G401.6 (cell line): ENCODE measurements at regions not wholly inside any gene's neighbourhood (a gene's known extent, or its start where the extent isn't known, plus 50 kb on each side); places are given as distances from the start of the nearest gene placed in this dataset.
"Not testable (repeated sequence)": the region's sequence is repeated elsewhere in the genome, so short reads cannot be mapped to it uniquely, and the experiment has no call there.

Source experiments
- FAIRE-seq: peaks from 2 replicates; lab custom pipeline; 2012; peaks lifted over from hg19 to GRCh38; lab: Jason Lieb, UNC

- no peak for FAIRE-seq
These were observed 311.5 kb downstream of the SETD4 start for GRCh38 chr21:35748678-35749314.

GRCh38 chr21:35743571-35743970 is 316.8 kb downstream of the SETD4 start:
- no peak for FAIRE-seq

DNA sequence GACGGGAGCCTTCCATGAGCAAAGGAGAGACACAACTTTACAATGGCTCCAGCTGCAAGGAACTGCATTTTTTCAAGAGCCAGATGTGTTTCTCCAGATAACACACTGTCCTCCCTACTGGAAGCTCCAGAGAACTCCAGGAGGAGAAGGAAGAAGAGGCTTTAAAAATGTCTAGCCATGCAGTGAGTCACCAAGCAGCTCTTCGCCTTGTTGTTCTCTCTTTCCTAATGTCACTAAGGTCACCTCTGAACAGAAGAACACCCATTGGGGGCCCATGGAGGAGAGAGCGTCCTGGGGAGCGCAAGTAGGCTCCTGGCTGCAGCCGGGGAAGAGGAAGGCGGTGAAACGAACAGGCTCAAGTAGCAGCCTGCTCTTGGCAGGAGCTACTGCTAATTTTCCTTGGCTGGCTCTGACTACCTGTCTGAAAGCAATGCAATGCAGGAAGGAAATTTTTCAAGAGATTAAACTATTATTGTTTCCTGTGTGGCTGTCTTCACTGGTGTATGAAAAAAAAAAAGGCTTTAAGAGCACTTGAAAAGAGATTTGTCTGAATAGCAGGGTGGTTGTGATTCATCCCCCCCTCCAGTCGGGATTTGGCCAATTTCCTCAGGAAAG is 321.9 kb downstream of the SETD4 start:
- no peak for FAIRE-seq

DNA sequence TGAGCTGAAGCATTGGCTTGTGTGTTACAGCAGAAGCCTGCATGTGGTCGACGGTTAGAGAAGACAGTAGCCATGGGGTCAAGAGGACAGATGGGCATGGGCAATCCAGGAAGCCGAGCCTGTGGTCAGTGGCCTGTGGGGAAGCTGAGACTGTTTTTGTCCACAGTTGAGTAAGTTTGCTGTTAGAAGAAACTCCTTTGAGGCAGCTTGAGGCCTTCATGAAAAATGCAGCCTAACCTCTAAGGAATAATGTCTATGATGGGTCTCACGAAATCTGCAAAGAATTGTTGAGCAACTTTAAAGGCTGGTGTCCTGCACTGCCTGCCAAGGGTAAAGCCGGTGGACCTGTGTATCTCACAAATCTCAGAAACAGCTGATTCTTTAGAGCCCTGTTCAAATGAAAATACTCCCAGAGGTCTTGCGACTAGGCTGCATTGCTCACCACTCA is 322.4 kb downstream of the SETD4 start:
- no peak for FAIRE-seq

DNA sequence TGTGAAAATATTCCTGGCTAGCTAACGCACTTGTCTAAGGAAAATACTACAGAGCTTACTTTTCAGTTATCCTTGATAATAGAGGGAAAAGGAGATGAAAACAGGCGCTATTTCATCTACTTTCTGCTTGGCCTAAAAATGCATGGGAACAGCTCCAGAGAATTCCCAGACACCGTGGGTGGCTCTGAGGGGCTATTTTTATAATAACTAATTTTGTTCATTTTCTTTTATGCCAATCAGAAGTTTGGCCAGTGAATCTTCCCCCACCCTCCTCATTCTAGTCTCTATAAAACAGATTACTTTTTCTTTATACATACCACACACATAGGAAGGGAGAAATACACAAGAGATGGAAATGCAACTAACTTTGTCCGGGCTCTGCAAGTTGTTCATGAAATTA is 322.9 kb downstream of the SETD4 start:
- FAIRE-seq, result no peak

- no peak for FAIRE-seq
These were observed 327.5 kb downstream of the SETD4 start for GRCh38 chr21:35732788-35733187.

DNA sequence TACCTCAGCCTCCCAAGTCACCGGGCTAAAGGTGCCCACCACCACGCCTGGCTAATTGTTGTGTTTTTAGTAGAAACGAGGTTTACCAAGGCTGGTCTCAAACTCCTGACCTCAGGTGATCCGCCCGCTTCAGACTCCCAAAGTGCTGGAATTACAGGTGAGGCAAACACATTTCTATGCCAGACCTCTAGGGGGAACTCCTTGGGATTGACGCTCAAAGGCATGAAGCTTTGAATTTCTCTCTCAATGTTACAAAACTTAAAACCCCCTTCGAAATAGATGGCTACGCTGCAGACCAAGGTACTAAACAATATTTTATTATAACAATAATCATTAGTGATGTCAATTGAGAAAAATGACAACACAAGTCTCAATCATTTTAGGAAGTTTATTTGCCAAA is 330.0 kb downstream of the SETD4 start:
- FAIRE-seq, result no peak

DNA sequence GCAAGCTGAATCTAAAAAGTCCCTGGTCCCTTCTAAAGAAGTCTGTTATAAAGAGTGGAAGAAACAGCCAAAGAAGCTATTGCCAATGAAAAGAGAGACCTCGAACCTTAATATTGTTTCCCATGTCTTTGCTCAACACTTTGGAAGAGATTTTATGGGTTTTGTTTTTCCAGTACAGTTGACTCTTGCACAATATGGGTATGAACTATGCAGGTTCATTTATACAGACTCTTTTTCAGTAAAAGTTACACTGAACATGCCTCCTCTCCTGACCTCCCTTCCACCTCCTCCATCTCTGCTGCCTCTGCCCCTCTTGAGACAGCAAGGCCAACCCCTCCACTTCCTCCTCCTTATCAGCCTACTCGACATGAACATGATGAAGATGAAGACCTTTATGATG is 332.5 kb downstream of the SETD4 start:
- no peak for FAIRE-seq

GRCh38 chr21:35724156-35724555 is 336.2 kb downstream of the SETD4 start:
- FAIRE-seq, result no peak

DNA sequence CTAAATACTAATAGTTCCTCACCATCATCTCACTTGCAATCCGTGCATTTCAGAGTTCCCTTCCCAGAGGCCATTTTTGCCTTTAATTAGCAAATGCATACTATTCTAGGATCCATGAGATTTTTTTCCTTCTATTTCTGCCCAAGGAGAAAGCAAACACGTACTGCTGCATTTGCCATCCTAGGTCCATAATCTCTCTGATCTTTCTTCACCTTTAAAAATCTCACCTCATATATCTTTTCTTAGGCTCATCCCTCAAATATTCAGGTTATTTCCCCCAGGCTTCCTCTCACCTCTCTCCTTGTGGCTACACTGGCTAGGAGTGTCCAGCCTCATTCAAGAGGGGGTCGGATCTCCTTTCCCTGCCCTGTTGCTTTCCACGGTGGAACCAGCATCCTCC is 338.6 kb downstream of the SETD4 start:
- no peak for FAIRE-seq

GRCh38 chr21:35720208-35720731 is 340.1 kb downstream of the SETD4 start:
- no peak for FAIRE-seq

DNA sequence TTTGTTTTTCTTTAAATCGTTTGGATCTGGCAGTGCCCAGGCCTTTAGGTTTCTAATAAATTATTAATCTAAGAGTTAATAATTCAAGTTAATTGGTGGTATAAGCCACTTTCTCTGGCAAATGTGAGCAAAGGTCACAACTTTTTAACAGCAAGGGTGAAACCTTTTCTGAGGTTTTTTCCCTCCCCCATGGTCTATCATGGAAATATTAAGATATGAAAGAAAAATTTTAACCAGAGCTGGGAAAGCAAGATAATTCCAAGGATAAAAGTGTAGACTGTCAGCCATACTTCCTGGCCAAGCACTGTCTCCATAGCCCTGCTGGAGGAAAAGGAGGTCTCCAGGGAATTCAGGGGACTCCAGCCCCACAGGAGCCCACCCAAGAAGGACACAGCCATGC is 341.2 kb downstream of the SETD4 start:
- FAIRE-seq, result no peak

DNA sequence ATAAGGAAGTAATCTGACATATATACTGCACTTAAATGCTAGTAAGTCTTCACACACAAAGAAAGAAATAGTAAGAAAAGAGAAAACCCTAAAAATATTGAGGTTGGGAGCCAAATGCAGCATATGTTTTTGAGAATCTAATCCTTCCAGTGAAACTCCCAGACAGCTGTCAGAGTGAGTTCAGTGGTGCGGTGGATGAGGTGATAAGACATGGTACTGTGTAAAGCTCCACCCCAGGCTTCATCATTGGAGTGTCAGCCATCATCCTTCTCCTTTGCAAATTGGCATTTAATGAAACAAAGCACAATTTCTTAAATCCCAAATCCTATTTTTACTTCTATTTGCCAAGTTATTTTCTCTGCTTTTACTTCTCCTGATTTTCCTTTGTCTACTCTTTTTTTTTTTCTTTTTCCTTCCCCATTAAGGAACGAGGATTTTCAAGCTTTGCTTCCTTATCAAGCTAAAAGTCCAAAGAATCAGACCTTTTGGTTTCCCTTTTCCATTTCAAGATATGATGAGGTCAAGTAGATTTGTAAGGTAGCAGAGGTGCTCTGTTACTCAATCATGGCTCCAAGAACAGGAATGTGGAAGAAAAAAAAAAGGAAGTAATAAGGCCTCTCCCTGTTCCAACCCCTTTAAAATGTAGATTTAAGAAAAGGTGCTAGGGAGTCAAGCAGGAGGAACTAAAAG is 343.3 kb downstream of the SETD4 start:
- FAIRE-seq, result no peak

DNA sequence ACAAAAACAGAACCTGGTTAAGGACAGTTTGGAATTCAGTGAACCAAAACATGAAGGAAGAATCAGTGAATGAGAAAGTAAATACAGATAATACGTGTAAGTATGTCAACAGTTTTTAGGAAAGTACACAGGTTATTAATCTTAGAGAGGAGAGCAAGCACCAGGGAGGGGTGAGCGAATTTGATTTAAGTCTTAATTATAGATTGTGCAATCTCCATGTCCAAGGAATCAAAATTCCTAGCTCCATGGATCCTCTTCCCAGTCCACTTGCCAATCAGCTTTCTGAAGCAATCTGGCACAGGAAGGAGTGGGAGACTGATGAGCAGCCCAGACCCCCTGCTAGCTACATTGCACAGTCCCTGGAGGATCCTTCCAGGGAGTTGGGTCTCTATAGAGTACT is 346.4 kb downstream of the SETD4 start:
- FAIRE-seq, result no peak

- no peak for FAIRE-seq
These were observed 348.7 kb downstream of the SETD4 start for GRCh38 chr21:35711661-35712060.

- no peak for FAIRE-seq
These were observed 349.1 kb downstream of the SETD4 start for GRCh38 chr21:35711213-35711612.

DNA sequence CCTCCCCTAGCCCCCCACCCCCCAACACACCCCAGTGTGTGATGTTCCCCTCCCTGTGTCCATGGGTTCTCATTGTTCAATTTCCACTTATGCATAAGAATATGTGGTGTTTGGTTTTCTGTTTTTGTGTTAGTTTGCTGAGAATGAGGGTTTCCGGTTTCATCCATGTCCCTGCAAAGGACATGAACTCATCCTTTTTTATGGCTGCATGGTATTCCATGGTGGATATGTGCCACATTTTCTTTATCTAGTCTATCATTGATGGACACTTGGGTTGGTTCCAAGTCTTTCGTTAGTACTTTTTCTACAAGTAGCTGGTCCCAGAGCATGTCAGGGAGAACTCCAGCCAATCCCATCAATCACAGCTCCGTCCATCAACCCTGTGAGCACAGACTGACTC is 350.3 kb downstream of the SETD4 start:
- not testable (repeated sequence) for FAIRE-seq

DNA sequence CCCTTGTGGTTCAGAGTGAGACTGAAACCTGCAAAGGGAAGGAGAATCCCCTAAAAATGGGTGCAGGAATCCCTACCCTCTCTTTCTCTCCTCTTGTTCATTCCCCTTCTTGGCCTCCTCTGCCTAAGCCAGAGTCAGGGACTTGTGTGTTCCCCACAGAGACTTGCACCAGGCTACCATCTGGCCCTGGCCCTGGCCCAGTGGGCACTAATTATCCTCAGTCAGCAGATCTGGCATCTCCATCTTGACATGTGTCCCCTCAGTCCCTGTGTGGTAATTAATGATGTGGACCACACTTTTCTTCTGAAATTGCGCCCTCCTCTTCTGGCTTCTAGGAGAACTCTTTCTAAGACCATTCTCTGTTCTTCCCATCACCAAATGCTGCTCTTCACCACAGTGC is 354.4 kb downstream of the SETD4 start:
- FAIRE-seq, result no peak

DNA sequence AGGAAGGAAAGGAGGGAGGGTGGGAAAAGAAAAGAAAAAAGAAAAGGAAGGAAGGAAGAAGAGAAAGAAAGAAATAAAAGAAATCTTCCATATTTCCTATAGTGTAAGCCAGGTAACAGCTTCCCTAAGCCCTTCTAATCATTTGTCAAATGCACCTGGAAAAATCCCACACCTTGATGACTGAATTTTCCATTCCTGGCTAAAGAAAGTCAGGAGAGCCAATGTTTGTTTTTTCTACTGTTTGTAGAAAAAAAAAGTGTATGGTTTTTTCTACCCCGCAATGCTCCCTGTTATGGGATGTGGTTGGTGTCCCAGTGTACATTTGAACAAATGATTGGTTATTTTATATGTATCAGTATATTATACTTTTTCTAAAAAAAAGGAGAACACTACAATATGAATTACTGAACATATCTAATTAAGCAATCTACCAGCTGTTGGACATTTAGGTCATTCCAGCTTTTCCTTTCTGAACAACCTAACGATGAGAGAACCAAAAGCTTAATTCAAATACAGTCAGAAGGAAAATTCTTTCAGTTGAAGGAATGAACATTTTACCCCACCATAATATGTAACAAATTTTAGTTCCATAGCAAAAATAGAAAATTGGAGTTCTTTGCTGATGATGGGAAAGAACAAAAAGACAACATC is 355.0 kb downstream of the SETD4 start:
- no peak for FAIRE-seq

DNA sequence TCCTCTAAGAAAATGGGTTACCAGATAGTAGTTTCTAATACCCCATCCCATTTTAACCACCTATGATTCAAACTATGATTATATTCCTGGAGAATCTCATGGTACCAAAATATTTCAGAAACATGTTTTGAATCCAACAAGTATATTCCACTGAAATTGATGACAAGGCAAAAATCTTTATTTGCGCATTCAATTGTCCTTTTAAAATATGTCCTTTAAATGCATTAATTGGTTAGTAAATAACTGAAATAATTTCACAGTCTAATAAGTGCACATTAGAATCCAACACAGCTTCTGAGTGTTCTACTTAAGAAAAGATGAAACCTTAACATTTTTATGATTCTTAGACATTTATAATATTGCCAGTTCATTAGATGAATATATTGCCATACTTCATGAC is 356.6 kb downstream of the SETD4 start:
- FAIRE-seq, result no peak

GRCh38 chr21:35699361-35699760 is 361.0 kb downstream of the SETD4 start:
- FAIRE-seq, result no peak

DNA sequence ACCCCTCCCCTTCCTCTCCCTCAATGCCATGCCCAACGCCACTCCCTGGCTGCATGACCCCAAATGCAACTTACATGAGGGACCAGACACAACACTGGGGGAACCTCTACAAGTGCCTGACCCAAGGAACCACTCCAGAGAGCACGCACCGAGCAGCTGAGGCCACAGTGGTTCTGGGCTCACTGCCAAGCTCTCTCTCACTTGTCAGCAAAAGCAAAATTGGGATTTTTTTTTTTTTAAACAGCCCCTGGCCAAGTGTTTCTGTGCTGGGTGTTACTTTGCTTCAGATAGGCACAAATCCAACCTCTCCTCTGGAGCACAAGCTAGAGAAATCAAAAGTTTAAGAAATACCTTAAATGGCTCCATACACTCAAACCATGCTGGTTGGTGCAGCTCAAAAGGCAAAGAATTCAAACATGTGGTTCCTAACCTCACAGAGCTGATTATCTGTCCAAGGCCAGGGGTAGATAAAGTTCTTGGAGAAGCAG is 363.0 kb downstream of the SETD4 start:
- no peak for FAIRE-seq

- FAIRE-seq, result no peak
These were observed 363.7 kb downstream of the SETD4 start for GRCh38 chr21:35696644-35697043.
